GM10248 (cell line): ENCODE measurements at regions not wholly inside any gene's neighbourhood (a gene's known extent, or its start where the extent isn't known, plus 50 kb on each side); places are given as distances from the start of the nearest gene placed in this dataset.

Source experiments
- CTCF ChIA-PET: fragments of 300-600 bp; sonication (Branson Sonifier 250); formaldehyde crosslinking; extraction: SDS; loops from one replicate; lab custom pipeline; 2021; ENCODE audit warnings: antibody characterized with exemption; lab: Yijun Ruan, JAX
- POLR2A ChIA-PET: fragments of 350-650 bp; sonication (Branson Sonifier 250); formaldehyde crosslinking; extraction: SDS; loops from one replicate; lab custom pipeline; 2020; ENCODE audit warnings: antibody characterized with exemption; lab: Yijun Ruan, JAX
- DNase-seq: peaks from one replicate; pipeline ENCODE4 v3.0.0; 2012; ENCODE audit errors: extremely low spot score
- TF ChIP-seq, protein P1 (sequence below): IDR thresholded peaks from 2 replicates; pipeline ENCODE4 v1.5.1; 2012; ENCODE audit warnings: mild to moderate bottlenecking, low read depth; ENCODE audit errors: extremely low read depth, missing control alignments, control extremely low read depth

- POLR2A ChIA-PET: no interaction called here
- DNase-seq: no peak
- TF ChIP-seq, protein P1, sequence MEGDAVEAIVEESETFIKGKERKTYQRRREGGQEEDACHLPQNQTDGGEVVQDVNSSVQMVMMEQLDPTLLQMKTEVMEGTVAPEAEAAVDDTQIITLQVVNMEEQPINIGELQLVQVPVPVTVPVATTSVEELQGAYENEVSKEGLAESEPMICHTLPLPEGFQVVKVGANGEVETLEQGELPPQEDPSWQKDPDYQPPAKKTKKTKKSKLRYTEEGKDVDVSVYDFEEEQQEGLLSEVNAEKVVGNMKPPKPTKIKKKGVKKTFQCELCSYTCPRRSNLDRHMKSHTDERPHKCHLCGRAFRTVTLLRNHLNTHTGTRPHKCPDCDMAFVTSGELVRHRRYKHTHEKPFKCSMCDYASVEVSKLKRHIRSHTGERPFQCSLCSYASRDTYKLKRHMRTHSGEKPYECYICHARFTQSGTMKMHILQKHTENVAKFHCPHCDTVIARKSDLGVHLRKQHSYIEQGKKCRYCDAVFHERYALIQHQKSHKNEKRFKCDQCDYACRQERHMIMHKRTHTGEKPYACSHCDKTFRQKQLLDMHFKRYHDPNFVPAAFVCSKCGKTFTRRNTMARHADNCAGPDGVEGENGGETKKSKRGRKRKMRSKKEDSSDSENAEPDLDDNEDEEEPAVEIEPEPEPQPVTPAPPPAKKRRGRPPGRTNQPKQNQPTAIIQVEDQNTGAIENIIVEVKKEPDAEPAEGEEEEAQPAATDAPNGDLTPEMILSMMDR: no peak
- CTCF ChIA-PET: interaction anchor here (1.1 to 1.2 kb wide), 2 partner anchors 13 to 99 kb away, joined by 3 read pairs; no protein-coding TSS in a partner anchor
Measured at GRCh38 chr2:215832791-215833190, 180.6 kb downstream of the MREG start.

DNA sequence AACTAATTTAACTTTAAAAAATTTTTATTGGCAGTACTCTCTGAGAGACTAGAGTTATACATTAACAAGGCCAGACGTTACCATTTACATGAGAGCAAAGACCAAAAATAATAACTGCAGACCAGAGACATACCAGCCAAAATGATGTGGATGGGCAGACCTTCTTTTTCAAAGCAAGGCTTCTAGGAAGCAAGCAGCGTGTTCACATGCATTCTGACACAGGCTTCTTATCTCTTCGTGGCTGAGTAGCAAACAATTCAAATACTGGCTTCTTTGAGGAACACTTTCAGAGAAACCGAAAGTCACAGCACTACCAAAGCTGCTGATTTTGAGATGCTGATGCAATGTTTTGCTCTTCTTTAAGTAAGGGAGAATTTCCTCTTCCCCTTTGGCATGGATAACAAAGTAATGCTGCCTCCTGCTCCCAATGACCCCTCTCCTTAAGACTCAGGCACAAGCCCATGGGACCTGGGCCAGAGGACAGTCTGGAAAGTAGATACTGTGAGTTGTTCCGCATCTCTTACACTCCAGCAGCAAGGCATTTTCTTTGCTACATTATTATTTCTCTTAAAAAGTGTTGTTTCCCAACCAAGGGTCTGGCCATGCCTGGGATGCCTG, 181.9 kb downstream of the MREG start:
- TF ChIP-seq, protein P1: no peak
- POLR2A ChIA-PET: no interaction called here
- DNase-seq: peak; percentile 31
- CTCF ChIA-PET: no interaction called here

DNA sequence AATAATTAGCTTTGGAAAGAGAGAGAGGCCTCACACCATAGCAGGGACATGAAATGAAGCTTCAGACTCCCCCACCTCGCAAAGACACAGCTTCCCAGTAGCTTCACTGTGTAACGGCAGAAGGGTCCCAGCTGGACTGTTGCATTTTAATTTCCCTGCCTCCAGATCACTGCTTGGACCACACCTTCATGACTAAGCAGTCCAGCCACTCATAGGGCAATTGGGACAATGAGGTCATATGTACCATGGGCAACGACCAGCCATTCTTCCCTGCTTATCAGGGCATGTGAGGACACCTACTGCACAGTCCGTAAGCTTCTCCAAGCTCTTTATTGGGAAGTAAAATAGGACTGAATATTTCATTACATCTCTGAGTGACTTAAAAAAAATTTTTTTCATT, 183.0 kb downstream of the MREG start:
- no peak for DNase-seq
- POLR2A ChIA-PET: no interaction called here
- CTCF ChIA-PET: interaction anchor here (0.7 to 1.1 kb wide), 4 partner anchors 11 to 91 kb away, joined by 3 read pairs; no protein-coding TSS in a partner anchor
- TF ChIP-seq, protein P1: no peak

GRCh38 chr2:215829261-215829660, 184.1 kb downstream of the MREG start:
- POLR2A ChIA-PET: no interaction called here
- no peak for DNase-seq
- CTCF ChIA-PET: interaction anchor here (1.1 to 1.7 kb wide), 5 partner anchors 10 to 490 kb away, joined by 3 to 8 read pairs (median 4); no protein-coding TSS in a partner anchor
- TF ChIP-seq, protein P1: no peak

GRCh38 chr2:215828528-215829184, 184.7 kb downstream of the MREG start:
- TF ChIP-seq, protein P1: peak; percentile 57
- DNase-seq: peak; percentile 53
- POLR2A ChIA-PET: no interaction called here
- CTCF ChIA-PET: interaction anchor here (0.6 to 1.9 kb wide), 16 partner anchors 9 to 489 kb away, joined by 3 to 8 read pairs (median 4); no protein-coding TSS in a partner anchor

GRCh38 chr2:215826838-215827441, 186.4 kb downstream of the MREG start:
- ChIA-PET CTCF (interaction anchor here (1.9 kb wide), 1 partner anchor 9 kb away, joined by 5 read pairs; no protein-coding TSS in a partner anchor), POLR2A (no interaction called here)
- DNase-seq: no peak
- TF ChIP-seq, protein P1: no peak
